Right lobe of liver (tissue), 6 donors: ENCODE measurements at regions not wholly inside any gene's neighbourhood (a gene's known extent, or its start where the extent isn't known, plus 50 kb on each side); places are given as distances from the start of the nearest gene placed in this dataset.

Experiments used
- ATAC-seq, 4 donors: fragments of 200-7000 bp; cut with Tn5 transposase; one replicate each; pipeline ENCODE4 v1.9.1; 2020; ENCODE audit warnings: mild to moderate bottlenecking in 4 of 4, moderate library complexity in 4 of 4
- DNase-seq, 3 donors: peaks; one replicate each; pipeline ENCODE4 v3.0.0-alpha.2; 2020
- H3K27ac ChIP-seq, 3 donors: fragments of 200-600 bp; one replicate each; pipeline ENCODE4 v1.8.0; 2022
- H3K27me3 ChIP-seq, 2 donors: fragments of 200-600 bp; one replicate each; pipeline ENCODE4 v1.8.0; 2022
- H3K36me3 ChIP-seq, 4 donors: fragments of 200-600 bp; sonication (generic) in 1 of 4; one replicate each; pipeline versions ENCODE4 v1.5.1 to v1.8.0; 2017 to 2022; ENCODE audit warnings: control low read depth in 1 of 4
- H3K4me1 ChIP-seq, 4 donors: fragments of 200-600 bp; sonication (generic) in 1 of 4; one replicate each; pipeline versions ENCODE4 v1.5.1 to v1.8.0; 2017 to 2022; ENCODE audit warnings: control low read depth in 1 of 4
- H3K4me3 ChIP-seq, 3 donors: fragments of 200-600 bp; one replicate each; pipeline ENCODE4 v1.8.0; 2022
- H3K9me3 ChIP-seq, 4 donors: fragments of 200-600 bp; sonication (generic) in 1 of 4; one replicate each; pipeline versions ENCODE4 v1.5.1 to v1.8.0; 2017 to 2022; ENCODE audit warnings: control low read depth in 1 of 4
- CTCF ChIP-seq, 4 donors: fragments of 200-600 bp in 3 of 4; fragments of 450-650 bp in 1 of 4; IDR thresholded peaks; one replicate each; pipeline versions ENCODE4 v1.5.1 to v1.8.0; 2016 to 2022; ENCODE audit warnings: antibody characterized with exemption in 4 of 4, mild to moderate bottlenecking in 2 of 4
- POLR2A ChIP-seq: fragments of 450-650 bp; IDR thresholded peaks from one replicate; pipeline ENCODE4 v1.6.1; 2017; ENCODE audit warnings: antibody characterized with exemption, mild to moderate bottlenecking
- WGBS: methylation state at CpG from one replicate; pipeline ENCODE4 v1.1.6; 2018; ENCODE audit warnings: low coverage, low lambda C conversion rate; ENCODE audit not compliant: insufficient coverage; ENCODE audit errors: missing lambda C conversion rate; 5-methylcytosine and 5-hydroxymethylcytosine counted together
- intact Hi-C, 2 donors: fragments of 100-400 bp; cut with DNase I; formaldehyde crosslinking; loops; one replicate each; pipeline versions ENCODE4 v1.11.2 to v1.14.1; 2022
- donor health status: DM: no; HTN: yes; CAD: no.
- donor health status: DM: no; HTN: no; CAD: no.
- donor health status: DM: no; HTN: no; CAD: no.
- donor health status: DM: no; HTN: yes; CAD: no.
- donor health status: DM: no; HTN: yes; CAD: no.

- WGBS: 33% methylated on average over 1 of the region's 1 CpG
Observed at GRCh38 chr5:144831650-144832049, 661.0 kb downstream of the KCTD16 start.

GRCh38 chr5:144822503-144822902 is 651.8 kb downstream of the KCTD16 start:
- TF ChIP-seq CTCF (IDR thresholded peaks at IDR 0.05) (no peak), POLR2A (no peak)
- WGBS: 46% methylated on average over 2 of the region's 2 CpGs
- no peak for ATAC-seq

More at GRCh38 chr5:144831650-144832049, 661.0 kb downstream of the KCTD16 start:
- H3K9me3 ChIP-seq: no peaks in the 10 kb centered on the region
- intact Hi-C loops: no loop called here
- no peaks in the 10 kb centered on the region for H3K27me3 ChIP-seq
- no peak for TF ChIP-seq CTCF (IDR thresholded peaks at IDR 0.05)
- no peak for TF ChIP-seq POLR2A
- DNase-seq (no peak), ATAC-seq (no peak)
- H3K4me1 ChIP-seq: no peaks in the 10 kb centered on the region
- no peaks in the 10 kb centered on the region for H3K36me3 ChIP-seq
- H3K27ac ChIP-seq: no peak overlapping the region
- H3K4me3 ChIP-seq: no peak overlapping the region

GRCh38 chr5:144820278-144820677 is 649.6 kb downstream of the KCTD16 start:
- no peaks in the 10 kb centered on the region for H3K27me3 ChIP-seq
- H3K27ac ChIP-seq: no peak overlapping the region
- ATAC-seq: no peak
- H3K9me3 ChIP-seq: no peaks in the 10 kb centered on the region
- no peaks in the 10 kb centered on the region for H3K4me1 ChIP-seq
- H3K4me3 ChIP-seq: no peak overlapping the region
- H3K36me3 ChIP-seq: no peaks in the 10 kb centered on the region
- DNase-seq: no peak
- intact Hi-C loops: no loop called here
- TF ChIP-seq CTCF (IDR thresholded peaks at IDR 0.05): no peak
- no peak for TF ChIP-seq POLR2A

More at GRCh38 chr5:144822503-144822902, 651.8 kb downstream of the KCTD16 start:
- intact Hi-C loops: no loop called here
- Histone ChIP-seq H3K36me3 (no peaks in the 10 kb centered on the region), H3K9me3 (no peaks in the 10 kb centered on the region), H3K27ac (no peak overlapping the region), H3K27me3 (no peaks in the 10 kb centered on the region), H3K4me1 (no peaks in the 10 kb centered on the region), H3K4me3 (no peak overlapping the region)
- DNase-seq: no peak

- no peak for TF ChIP-seq CTCF (IDR thresholded peaks at IDR 0.05)
- no peak for TF ChIP-seq POLR2A
- Histone ChIP-seq H3K27ac (no peak overlapping the region), H3K4me3 (no peak overlapping the region), H3K9me3 (no peaks in the 10 kb centered on the region), H3K4me1 (no peaks in the 10 kb centered on the region), H3K36me3 (no peaks in the 10 kb centered on the region), H3K27me3 (no peaks in the 10 kb centered on the region)
- no peak for DNase-seq
- ATAC-seq: no peak
- WGBS: 25% methylated on average over 2 of the region's 2 CpGs
- intact Hi-C loops: no loop called here
Observed at GRCh38 chr5:144815131-144815530, 644.5 kb downstream of the KCTD16 start.

- no peaks in the 10 kb centered on the region for H3K27me3 ChIP-seq
- no peak overlapping the region for H3K27ac ChIP-seq
- ATAC-seq (no peak), DNase-seq (no peak)
- no peaks in the 10 kb centered on the region for H3K4me1 ChIP-seq
- no peak overlapping the region for H3K4me3 ChIP-seq
- intact Hi-C loops: no loop called here
- 26% methylated on average over 2 of the region's 2 CpGs for WGBS
- TF ChIP-seq POLR2A (no peak), CTCF (IDR thresholded peaks at IDR 0.05) (no peak)
- H3K36me3 ChIP-seq: no peaks in the 10 kb centered on the region
- H3K9me3 ChIP-seq: no peaks in the 10 kb centered on the region
Observed at GRCh38 chr5:144812763-144813162, 642.1 kb downstream of the KCTD16 start.
